IPS-20b (cell line): ENCODE measurements at regions not wholly inside any gene's neighbourhood (a gene's known extent, or its start where the extent isn't known, plus 50 kb on each side); places are given as distances from the start of the nearest gene placed in this dataset.

Source experiments
- H3K27ac ChIP-seq: one replicate; pipeline ENCODE4 v1.5.1; 2013; ENCODE audit warnings: low read length
- H3K27me3 ChIP-seq: 2 replicates; pipeline ENCODE4 v1.6.1; 2013; ENCODE audit warnings: mild to moderate bottlenecking, low read length, inconsistent platforms; ENCODE audit not compliant: insufficient read depth
- H3K36me3 ChIP-seq: 2 replicates; pipeline ENCODE4 v1.6.1; 2013; ENCODE audit warnings: low read depth, mild to moderate bottlenecking, inconsistent platforms, low read length, moderate library complexity; ENCODE audit not compliant: insufficient read depth
- H3K4me1 ChIP-seq: 2 replicates; pipeline ENCODE4 v1.6.1; 2013; ENCODE audit warnings: mild to moderate bottlenecking, control low read depth, inconsistent platforms, low read length, moderate library complexity; ENCODE audit not compliant: insufficient read depth
- H3K4me3 ChIP-seq: 2 replicates; pipeline ENCODE4 v1.5.1; 2013; ENCODE audit warnings: mild to moderate bottlenecking, low read length, inconsistent platforms
- H3K9ac ChIP-seq: 2 replicates; pipeline ENCODE4 v1.6.1; 2013; ENCODE audit warnings: low read depth, mild to moderate bottlenecking, inconsistent platforms, low read length, moderate library complexity
- H3K9me3 ChIP-seq: 2 replicates; pipeline ENCODE4 v1.6.1; 2013; ENCODE audit warnings: mild to moderate bottlenecking, low read depth, low read length, inconsistent platforms; ENCODE audit not compliant: insufficient read depth

GRCh38 chr11:82355313-82355823 lies 378.3 kb downstream of the FAM181B start:
- no peaks in the 10 kb centered on the region for H3K36me3 ChIP-seq
- H3K9ac ChIP-seq = no peak overlapping the region
- no peak overlapping the region for H3K4me3 ChIP-seq
- no peak overlapping the region for H3K27ac ChIP-seq
- H3K27me3 ChIP-seq = no peaks in the 10 kb centered on the region
- H3K9me3 ChIP-seq = no peaks in the 10 kb centered on the region
- no peaks in the 10 kb centered on the region for H3K4me1 ChIP-seq

GRCh38 chr11:82326853-82327252 lies 406.8 kb downstream of the FAM181B start:
- Histone ChIP-seq H3K4me3 (no peak overlapping the region), H3K36me3 (no peaks in the 10 kb centered on the region), H3K9ac (no peak overlapping the region), H3K27ac (no peak overlapping the region), H3K4me1 (no peaks in the 10 kb centered on the region), H3K9me3 (no peaks in the 10 kb centered on the region), H3K27me3 (no peaks in the 10 kb centered on the region)

DNA sequence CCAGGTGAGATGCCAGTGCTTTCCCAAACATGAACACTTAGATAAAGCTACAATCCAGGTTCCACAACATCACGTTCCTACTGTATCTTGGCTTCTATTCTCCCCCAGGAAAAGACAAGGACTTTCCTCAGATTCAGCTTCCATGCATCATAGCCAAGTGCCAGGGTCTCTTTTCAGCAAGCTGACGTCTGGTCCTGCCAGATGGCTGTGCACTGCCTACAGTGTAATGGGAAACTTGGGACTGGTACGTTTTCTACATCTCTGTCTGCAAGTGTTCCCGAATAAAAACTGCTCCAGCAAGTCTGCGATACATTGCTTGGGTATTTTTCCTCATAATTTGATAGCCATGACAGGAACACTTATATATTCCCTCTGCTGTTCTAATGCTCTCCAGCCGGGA lies 412.5 kb downstream of the FAM181B start:
- no peak overlapping the region for H3K9ac ChIP-seq
- H3K9me3 ChIP-seq = no peaks in the 10 kb centered on the region
- H3K27me3 ChIP-seq = no peaks in the 10 kb centered on the region
- no peak overlapping the region for H3K4me3 ChIP-seq
- H3K27ac ChIP-seq = no peak overlapping the region
- no peaks in the 10 kb centered on the region for H3K4me1 ChIP-seq
- no peaks in the 10 kb centered on the region for H3K36me3 ChIP-seq

DNA sequence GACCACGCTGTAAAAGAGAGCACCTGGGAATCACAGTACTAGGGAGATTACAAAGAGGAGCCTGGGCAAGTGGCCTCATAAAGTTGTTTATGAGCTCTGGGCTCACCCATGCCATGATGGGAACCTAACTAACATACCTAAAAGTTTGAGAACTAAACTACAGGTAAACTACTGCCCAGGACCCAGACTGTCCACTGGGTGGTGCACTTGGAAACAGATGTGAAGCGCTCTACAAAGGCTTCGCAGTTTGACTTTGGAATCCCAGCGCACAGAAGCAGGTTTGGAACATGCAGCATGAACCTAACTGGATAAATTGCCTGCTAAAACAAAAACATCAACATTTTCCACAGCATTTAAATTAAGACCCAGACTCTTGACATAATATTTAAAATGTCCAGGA lies 418.6 kb downstream of the FAM181B start:
- H3K4me1 ChIP-seq = no peaks in the 10 kb centered on the region
- H3K27me3 ChIP-seq = no peaks in the 10 kb centered on the region
- H3K36me3 ChIP-seq = no peaks in the 10 kb centered on the region
- no peak overlapping the region for H3K27ac ChIP-seq
- no peaks in the 10 kb centered on the region for H3K9me3 ChIP-seq
- no peak overlapping the region for H3K4me3 ChIP-seq
- H3K9ac ChIP-seq = no peak overlapping the region

DNA sequence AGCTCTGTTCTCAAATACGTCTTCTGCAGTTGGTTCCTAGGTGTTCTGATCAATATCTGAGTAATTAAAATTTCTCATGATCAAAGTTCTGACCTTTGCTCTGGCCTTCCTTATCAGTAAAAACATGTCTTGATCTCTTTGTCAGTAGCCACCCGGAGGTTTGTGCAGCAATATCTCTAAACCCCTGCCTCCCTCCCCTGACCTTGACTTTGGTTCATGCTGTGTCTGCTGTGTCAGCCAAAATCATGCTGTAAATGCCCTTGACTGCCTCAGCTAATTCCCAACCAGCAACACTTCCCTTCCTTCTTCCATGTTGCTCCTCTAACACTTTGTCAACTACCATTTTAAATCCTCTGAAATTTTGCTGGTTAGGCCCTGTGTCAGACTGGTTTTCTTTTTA lies 424.7 kb downstream of the FAM181B start:
- H3K36me3 ChIP-seq = no peaks in the 10 kb centered on the region
- H3K27ac ChIP-seq = no peak overlapping the region
- H3K4me1 ChIP-seq = no peaks in the 10 kb centered on the region
- H3K9ac ChIP-seq = no peak overlapping the region
- H3K4me3 ChIP-seq = no peak overlapping the region
- no peaks in the 10 kb centered on the region for H3K9me3 ChIP-seq
- H3K27me3 ChIP-seq = no peaks in the 10 kb centered on the region

DNA sequence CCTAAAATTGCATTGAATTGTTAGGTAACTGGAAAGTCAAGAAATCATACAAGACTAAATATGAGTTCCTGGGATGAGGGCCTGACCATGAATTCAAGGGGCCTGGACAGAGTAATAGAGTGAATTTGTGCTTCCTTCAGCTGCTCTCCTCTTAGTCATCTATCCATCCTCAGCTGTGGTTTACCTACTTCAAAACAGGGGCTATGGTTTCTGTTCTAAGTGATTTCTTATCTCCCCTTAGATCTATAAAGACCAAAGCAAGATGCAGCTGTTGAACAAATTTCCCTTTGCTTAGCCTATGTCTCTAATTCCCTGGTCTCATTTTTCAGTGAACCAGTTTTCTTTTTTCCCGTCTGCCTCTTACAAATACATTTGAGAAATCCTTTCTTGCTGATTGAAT lies 428.5 kb downstream of the FAM181B start:
- Histone ChIP-seq H3K9me3 (no peaks in the 10 kb centered on the region), H3K27ac (no peak overlapping the region), H3K9ac (no peak overlapping the region), H3K4me1 (no peaks in the 10 kb centered on the region), H3K27me3 (no peaks in the 10 kb centered on the region), H3K36me3 (no peaks in the 10 kb centered on the region), H3K4me3 (no peak overlapping the region)

DNA sequence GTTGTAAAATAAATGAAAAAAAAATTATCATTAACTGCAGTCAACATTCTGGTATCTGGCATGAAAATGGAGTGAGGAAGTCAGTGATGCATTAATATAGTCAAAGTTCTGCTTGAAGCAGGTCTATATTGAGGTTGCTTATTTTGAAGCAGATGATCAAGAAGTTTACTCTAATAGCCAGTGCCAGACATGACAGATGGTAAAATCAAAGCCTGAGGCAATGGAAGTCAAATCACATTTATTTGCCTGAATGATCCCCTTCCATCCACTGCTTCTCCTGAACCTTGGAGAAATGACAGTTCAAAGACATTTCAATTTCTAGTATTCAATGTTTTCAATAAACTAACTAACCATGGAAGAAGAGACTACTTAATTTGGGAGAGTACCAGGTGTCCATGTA lies 430.0 kb downstream of the FAM181B start:
- no peaks in the 10 kb centered on the region for H3K36me3 ChIP-seq
- no peaks in the 10 kb centered on the region for H3K27me3 ChIP-seq

GRCh38 chr11:82288471-82288870 lies 445.2 kb downstream of the FAM181B start:
- no peak overlapping the region for H3K4me3 ChIP-seq

More for the DNA sequence above, 430.0 kb downstream of the FAM181B start:
- H3K4me1 ChIP-seq = no peaks in the 10 kb centered on the region
- no peak overlapping the region for H3K9ac ChIP-seq
- H3K9me3 ChIP-seq = no peaks in the 10 kb centered on the region
- H3K27ac ChIP-seq = no peak overlapping the region
- no peak overlapping the region for H3K4me3 ChIP-seq

DNA sequence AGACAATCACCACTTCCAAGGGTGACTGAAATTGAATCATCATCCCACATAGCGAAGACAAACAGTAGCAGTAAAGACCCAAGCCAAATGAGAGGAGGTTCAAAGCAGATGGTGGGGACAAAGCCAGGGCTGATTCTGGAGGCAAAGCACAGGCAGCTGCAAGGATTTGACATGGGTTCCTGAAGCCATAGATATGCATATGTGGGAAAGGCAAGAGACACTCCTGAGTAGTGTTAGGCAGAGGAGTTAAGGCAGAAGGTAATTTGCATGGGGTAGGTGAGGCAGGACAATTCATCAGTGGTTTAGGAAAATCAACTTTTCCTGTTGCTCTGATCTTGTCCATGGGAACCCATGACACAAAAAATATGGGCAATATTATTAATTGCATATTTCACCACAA lies 462.8 kb downstream of the FAM181B start:
- H3K9ac ChIP-seq = no peak overlapping the region
- H3K36me3 ChIP-seq = no peaks in the 10 kb centered on the region
- H3K4me1 ChIP-seq = no peaks in the 10 kb centered on the region; the same call in none of the 2 replicates
- no peak overlapping the region for H3K27ac ChIP-seq
- H3K9me3 ChIP-seq = no peaks in the 10 kb centered on the region
- H3K27me3 ChIP-seq = no peaks in the 10 kb centered on the region
- H3K4me3 ChIP-seq = no peak overlapping the region

More at GRCh38 chr11:82288471-82288870, 445.2 kb downstream of the FAM181B start:
- Histone ChIP-seq H3K36me3 (no peaks in the 10 kb centered on the region), H3K9ac (no peak overlapping the region), H3K9me3 (no peaks in the 10 kb centered on the region), H3K27me3 (no peaks in the 10 kb centered on the region), H3K27ac (no peak overlapping the region), H3K4me1 (no peaks in the 10 kb centered on the region)

GRCh38 chr11:82268627-82269026 lies 465.0 kb downstream of the FAM181B start:
- Histone ChIP-seq H3K9ac (no peak overlapping the region), H3K9me3 (no peaks in the 10 kb centered on the region), H3K27ac (no peak overlapping the region), H3K36me3 (no peaks in the 10 kb centered on the region), H3K4me3 (no peak overlapping the region), H3K27me3 (no peaks in the 10 kb centered on the region), H3K4me1 (no peaks in the 10 kb centered on the region; the same call in none of the 2 replicates)

DNA sequence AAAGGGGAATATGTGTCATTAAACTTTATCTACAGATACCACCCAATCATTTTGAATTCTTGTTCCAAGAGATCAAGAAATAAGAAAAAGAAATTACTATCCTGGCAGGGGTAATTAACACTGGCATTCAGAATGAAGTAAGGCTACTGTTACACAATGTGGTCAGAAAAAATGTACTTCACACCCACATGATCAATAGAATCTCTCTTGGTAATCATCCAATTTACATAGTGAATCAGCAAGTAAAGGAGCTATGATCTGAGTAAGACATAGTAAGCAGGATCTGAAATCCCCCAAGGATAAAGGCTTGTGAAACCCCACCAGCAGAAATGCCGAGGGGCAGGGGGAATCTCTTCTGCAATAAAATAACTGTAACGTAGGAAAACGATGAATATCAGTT lies 466.5 kb downstream of the FAM181B start:
- no peaks in the 10 kb centered on the region for H3K27me3 ChIP-seq
- H3K36me3 ChIP-seq = no peaks in the 10 kb centered on the region

DNA sequence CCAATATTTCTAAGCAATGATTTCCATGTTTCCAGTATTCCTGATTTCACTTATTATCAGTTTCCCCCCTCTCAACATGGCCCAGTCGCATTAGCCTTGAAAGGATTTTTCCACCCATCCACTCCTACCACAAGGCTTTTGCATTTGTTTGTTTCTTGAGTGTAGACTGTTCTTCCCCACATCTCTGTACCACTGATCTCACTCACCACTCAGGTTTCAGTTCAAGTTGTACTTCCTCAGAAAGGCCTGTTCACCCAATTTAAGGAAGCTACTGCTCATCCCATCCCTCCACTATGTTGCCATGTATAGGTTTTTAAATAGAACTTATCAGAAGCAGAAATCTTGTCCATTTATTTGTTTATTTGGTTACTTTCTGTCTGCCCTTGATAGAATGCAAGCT lies 472.3 kb downstream of the FAM181B start:
- Histone ChIP-seq H3K4me1 (no peaks in the 10 kb centered on the region), H3K27me3 (no peaks in the 10 kb centered on the region), H3K4me3 (no peak overlapping the region), H3K36me3 (no peaks in the 10 kb centered on the region), H3K9me3 (no peaks in the 10 kb centered on the region), H3K27ac (no peak overlapping the region), H3K9ac (no peak overlapping the region)

More for the DNA sequence above, 466.5 kb downstream of the FAM181B start:
- no peaks in the 10 kb centered on the region; the same call in 1 of the 2 replicates for H3K4me1 ChIP-seq
- H3K27ac ChIP-seq = no peak overlapping the region
- no peak overlapping the region for H3K4me3 ChIP-seq
- no peaks in the 10 kb centered on the region for H3K9me3 ChIP-seq
- H3K9ac ChIP-seq = no peak overlapping the region
